Mucosa of descending colon (tissue), 3 donors: ENCODE measurements at regions not wholly inside any gene's neighbourhood (a gene's known extent, or its start where the extent isn't known, plus 50 kb on each side); places are given as distances from the start of the nearest gene placed in this dataset.
A peak's percentile ranks its signal among the peaks of the same experiment; 100 is the strongest.

Experiments
- ATAC-seq: fragments of 200-7000 bp; cut with Tn5 transposase; one replicate; pipeline ENCODE4 v1.9.1; 2020; ENCODE audit warnings: mild to moderate bottlenecking, moderate library complexity
- DNase-seq, 3 donors: peaks; one replicate each; pipeline ENCODE4 v3.0.0-alpha.2; 2020
- H3K36me3 ChIP-seq: fragments of 200-600 bp; one replicate; pipeline ENCODE4 v1.8.0; 2021; ENCODE audit warnings: low read depth, mild to moderate bottlenecking
- H3K4me1 ChIP-seq: fragments of 200-600 bp; one replicate; pipeline ENCODE4 v1.8.0; 2021; ENCODE audit warnings: low read depth, mild to moderate bottlenecking
- H3K4me3 ChIP-seq: fragments of 200-600 bp; one replicate; pipeline ENCODE4 v1.8.0; 2021; ENCODE audit warnings: mild to moderate bottlenecking
- H3K9me3 ChIP-seq: fragments of 200-600 bp; one replicate; pipeline ENCODE4 v1.8.0; 2021; ENCODE audit warnings: mild to moderate bottlenecking
- CTCF ChIP-seq: fragments of 200-600 bp; IDR thresholded peaks from one replicate; pipeline ENCODE4 v1.8.0; 2022; ENCODE audit warnings: antibody characterized with exemption, mild to moderate bottlenecking
- intact Hi-C, 2 donors: fragments of 100-400 bp; cut with DNase I in 1 of 2; cut with micrococcal nuclease in 1 of 2; formaldehyde crosslinking; loops; one replicate each; pipeline versions ENCODE4 v1.11.0 to v1.11.1; 2022; cut with DNase I, micrococcal nuclease
- donor health status: DM: no; HTN: no; CAD: no; lungs with moderate emphysema.
- donor health status: DM: no; HTN: no; CAD: no.
- donor health status: DM: no; HTN: yes; CAD: no.

GRCh38 chr15:77798151-77798835 lies 165.6 kb upstream of the LINGO1 start:
- no peak for TF ChIP-seq CTCF
- DNase-seq (no peak), ATAC-seq (no peak)
- H3K4me3 ChIP-seq: no peak overlapping the region
- intact Hi-C loops: no loop called here
- H3K4me1 ChIP-seq: no peaks in the 10 kb centered on the region
- no peaks in the 10 kb centered on the region for H3K36me3 ChIP-seq
- H3K9me3 ChIP-seq: no peaks in the 10 kb centered on the region

- Histone ChIP-seq H3K4me3 (no peak overlapping the region), H3K4me1 (no peaks in the 10 kb centered on the region), H3K36me3 (no peaks in the 10 kb centered on the region), H3K9me3 (no peaks in the 10 kb centered on the region)
- peak in 1 of 3 donors; percentile 8 for DNase-seq
- peak; percentile 53 for ATAC-seq
- intact Hi-C loops: no loop called here
- no peak for TF ChIP-seq CTCF
Measured at GRCh38 chr15:77797270-77797669, 164.6 kb upstream of the LINGO1 start.

GRCh38 chr15:77796046-77796729 lies 163.5 kb upstream of the LINGO1 start:
- Histone ChIP-seq H3K4me3 (no peak overlapping the region), H3K4me1 (no peaks in the 10 kb centered on the region), H3K36me3 (no peaks in the 10 kb centered on the region), H3K9me3 (no peaks in the 10 kb centered on the region)
- no peak for DNase-seq
- intact Hi-C loops: no loop called here
- TF ChIP-seq CTCF: no peak
- no peak for ATAC-seq

- H3K9me3 ChIP-seq: no peaks in the 10 kb centered on the region
- no peak for TF ChIP-seq CTCF
- no peak for DNase-seq
- no peaks in the 10 kb centered on the region for H3K36me3 ChIP-seq
- no peak for ATAC-seq
- no peak overlapping the region for H3K4me3 ChIP-seq
- intact Hi-C loops: no loop called here
- H3K4me1 ChIP-seq: no peaks in the 10 kb centered on the region
Measured at GRCh38 chr15:77795446-77795845, 162.7 kb upstream of the LINGO1 start.

- H3K9me3 ChIP-seq: no peaks in the 10 kb centered on the region
- ATAC-seq (no peak), DNase-seq (no peak)
- no peak for TF ChIP-seq CTCF
- no peaks in the 10 kb centered on the region for H3K36me3 ChIP-seq
- H3K4me3 ChIP-seq: no peak overlapping the region
- H3K4me1 ChIP-seq: no peaks in the 10 kb centered on the region
- intact Hi-C loops: no loop called here
Measured at GRCh38 chr15:77791941-77792340, 159.2 kb upstream of the LINGO1 start.
